ENCODE measurements at regions not wholly inside any gene's neighbourhood (a gene's known extent, or its start where the extent isn't known, plus 50 kb on each side); places are given as distances from the start of the nearest gene placed in this dataset.
"Not testable (repeated sequence)": the region's sequence is repeated elsewhere in the genome, so short reads cannot be mapped to it uniquely, and the experiment has no call there.

- intact Hi-C loops (cut with DNase I; ENCODE audit: low total_unique reads): loop anchor here (10.0 kb wide), 1 partner anchor 305 kb away; no protein-coding TSS in a partner anchor
- H3K36me3 ChIP-seq: no peaks in the 10 kb centered on the region
- no peaks in the 10 kb centered on the region for H3K27me3 ChIP-seq
- no peak overlapping the region for H3K27ac ChIP-seq
- no peak for DNase-seq
- TF ChIP-seq CTCF (IDR thresholded peaks at IDR 0.05): no peak
- no peak overlapping the region for H3K4me3 ChIP-seq
- H3K9me3 ChIP-seq: no peaks in the 10 kb centered on the region
- peaks cover 0 to 62% (median 16%) of the 10 kb centered on the region in 4 donors for H3K4me1 ChIP-seq
These were observed 75.1 kb downstream of the HAUS1 start for GRCh38 chr18:46179306-46179705.

GRCh38 chr18:46182633-46183358, 78.6 kb downstream of the HAUS1 start:
- Histone ChIP-seq H3K4me3 (no peak overlapping the region), H3K36me3 (no peaks in the 10 kb centered on the region), H3K27ac (no peak overlapping the region), H3K9me3 (no peaks in the 10 kb centered on the region), H3K27me3 (no peaks in the 10 kb centered on the region), H3K4me1 (peaks cover 0 to 37% (median 7%) of the 10 kb centered on the region in 4 donors)
- DNase-seq: no peak
- TF ChIP-seq CTCF (IDR thresholded peaks at IDR 0.05): no peak
- intact Hi-C loops (cut with DNase I; ENCODE audit: low total_unique reads): no loop called here

GRCh38 chr18:46184296-46184695, 80.1 kb downstream of the HAUS1 start:
- intact Hi-C loops (cut with DNase I; ENCODE audit: low total_unique reads); H3K27me3 ChIP-seq; DNase-seq; H3K36me3 ChIP-seq; H3K4me3 ChIP-seq; H3K27ac ChIP-seq; H3K9me3 ChIP-seq: not testable (repeated sequence)
- peaks cover 0 to 34% (median 7%) of the 10 kb centered on the region in 4 donors for H3K4me1 ChIP-seq

- H3K4me1 ChIP-seq: peaks cover 0 to 38% (median 7%) of the 10 kb centered on the region in 4 donors
- peaks cover 0 to 6% (median 0%) of the 10 kb centered on the region in 3 donors for H3K36me3 ChIP-seq
- TF ChIP-seq CTCF (IDR thresholded peaks at IDR 0.05): no peak
- H3K27ac ChIP-seq: no peak overlapping the region
- DNase-seq: no peak
- H3K27me3 ChIP-seq: no peaks in the 10 kb centered on the region
- intact Hi-C loops (cut with DNase I; ENCODE audit: low total_unique reads): no loop called here
- H3K4me3 ChIP-seq: no peak overlapping the region
- no peaks in the 10 kb centered on the region for H3K9me3 ChIP-seq
These were observed 80.5 kb downstream of the HAUS1 start for GRCh38 chr18:46184727-46185126.

- H3K4me3 ChIP-seq: no peak overlapping the region
- no peaks in the 10 kb centered on the region for H3K9me3 ChIP-seq
- H3K36me3 ChIP-seq: peaks cover 0 to 6% (median 0%) of the 10 kb centered on the region in 3 donors
- H3K27me3 ChIP-seq: no peaks in the 10 kb centered on the region
- no peak for TF ChIP-seq CTCF (IDR thresholded peaks at IDR 0.05)
- H3K4me1 ChIP-seq: peaks cover 0 to 14% (median 0%) of the 10 kb centered on the region in 4 donors
- no peak for DNase-seq
- H3K27ac ChIP-seq: no peak overlapping the region
- intact Hi-C loops (cut with DNase I; ENCODE audit: low total_unique reads): no loop called here
These were observed 86.5 kb downstream of the HAUS1 start for GRCh38 chr18:46190667-46191066.

- Histone ChIP-seq H3K4me3 (no peak overlapping the region), H3K4me1 (peaks cover 0 to 11% (median 0%) of the 10 kb centered on the region in 4 donors), H3K9me3 (no peaks in the 10 kb centered on the region), H3K36me3 (peaks cover 0 to 5% (median 0%) of the 10 kb centered on the region in 3 donors), H3K27me3 (no peaks in the 10 kb centered on the region), H3K27ac (no peak overlapping the region)
- intact Hi-C loops (cut with DNase I; ENCODE audit: low total_unique reads): no loop called here
- no peak for DNase-seq
- TF ChIP-seq CTCF (IDR thresholded peaks at IDR 0.05): no peak
These were observed 92.5 kb downstream of the HAUS1 start for GRCh38 chr18:46196627-46197243.
